ENCODE measurements at regions not wholly inside any gene's neighbourhood (a gene's known extent, or its start where the extent isn't known, plus 50 kb on each side); places are given as distances from the start of the nearest gene placed in this dataset.

- TF ChIP-seq CTCF (IDR thresholded peaks at IDR 0.05) (no peak), POLR2AphosphoS5 (IDR thresholded peaks at IDR 0.05) (no peak), POLR2A (IDR thresholded peaks at IDR 0.05) (no peak)
These were observed 1112.4 kb upstream of the CNTN5 start for GRCh38 chr11:97908354-97908753.

All from breast epithelium (tissue), 3 donors.